ENCODE measurements at regions not wholly inside any gene's neighbourhood (a gene's known extent, or its start where the extent isn't known, plus 50 kb on each side); places are given as distances from the start of the nearest gene placed in this dataset.

GRCh38 chr17:77826132-77826873, 132.2 kb upstream of the TNRC6C start:
- Histone ChIP-seq H4K5ac (ENCODE audit: insufficient read length, low read depth, low read length) (no peak overlapping the region), H3K4ac (replicated peaks; ENCODE audit: insufficient read length, low read depth, low read length) (no peak overlapping the region), H3K9me3 (ENCODE audit: insufficient read depth in 2 of 2, low read depth in 1 of 2, low read length in 1 of 2) (no peaks in the 10 kb centered on the region), H3K9ac (replicated peaks in 1 of 4; ENCODE audit: extremely low read depth in 1 of 4, low read depth in 3 of 4, low read length in 3 of 4) (no peak overlapping the region), H2BK20ac (ENCODE audit: low read length) (peak overlapping the region; percentile 96; the same call in 1 of the 2 replicates), H3K4me1 (replicated peaks in 1 of 4; ENCODE audit: control insufficient read depth in 3 of 4, insufficient read depth in 4 of 4, low read length in 3 of 4) (peaks cover 0 to 35% (median 17%) of the 10 kb centered on the region in 4 experiments; a peak in 6 of 7 replicates), H4K91ac (replicated peaks; ENCODE audit: insufficient read length, low read length) (peak overlapping the region; percentile 18), H4K8ac (ENCODE audit: extremely low read depth, insufficient read depth, low read length) (no peak overlapping the region; the same call in 1 of the 2 replicates), H2AFZ (ENCODE audit: low read length) (no peak overlapping the region), H3K23ac (ENCODE audit: insufficient read length) (no peak overlapping the region), H3K36me3 (ENCODE audit: control insufficient read depth in 2 of 4, insufficient read depth in 4 of 4, low read length in 3 of 4) (no peaks in the 10 kb centered on the region), H2AK5ac (ENCODE audit: low read depth, low read length) (0 out of 2 replicates have a peak overlapping the region, but pooled peaks have one; percentile 54), H3K56ac (replicated peaks; ENCODE audit: insufficient read length, low read depth, low read length) (no peak overlapping the region), H2BK5ac (ENCODE audit: low read depth, low read length) (0 out of 2 replicates have a peak overlapping the region, but pooled peaks have one; percentile 32), H3K27ac (ENCODE audit: low read depth, low read length) (no peak overlapping the region), H3K4me2 (ENCODE audit: insufficient read depth in 1 of 2, low read depth in 2 of 2, low read length in 2 of 2) (no peak overlapping the region), H3K23me2 (ENCODE audit: low read depth, low read length) (no peaks in the 10 kb centered on the region; the same call in 1 of the 2 replicates), H3K27me3 (replicated peaks in 1 of 4; ENCODE audit: control insufficient read depth in 3 of 4, extremely low read depth in 1 of 4, insufficient read depth in 3 of 4, low read length in 3 of 4) (no peaks in the 10 kb centered on the region; a peak in 3 of 7 replicates), H3K14ac (ENCODE audit: insufficient read length) (no peak overlapping the region), H3K18ac (ENCODE audit: extremely low read depth, low read length) (peak overlapping the region; percentile 64; the same call in 1 of the 2 replicates), H2BK15ac (ENCODE audit: low read length) (peak overlapping the region; percentile 81), H2BK12ac (ENCODE audit: low read depth, low read length) (peak overlapping the region; percentile 87; the same call in 1 of the 2 replicates), H3K4me3 (ENCODE audit: extremely low read depth in 1 of 4, insufficient read depth in 2 of 4, low read depth in 3 of 4, low read length in 4 of 4) (no peak overlapping the region), H3K79me2 (ENCODE audit: control insufficient read depth in 1 of 2, insufficient read depth in 2 of 2, low read length in 2 of 2) (no peaks in the 10 kb centered on the region), H3K79me1 (ENCODE audit: low read depth, low read length) (no peaks in the 10 kb centered on the region), H4K20me1 (replicated peaks in 1 of 2; ENCODE audit: control insufficient read depth in 1 of 2, insufficient read depth in 2 of 2, low read length in 2 of 2) (no peaks in the 10 kb centered on the region), H2BK120ac (replicated peaks; ENCODE audit: low read depth, low read length) (no peak overlapping the region)
- no peak for FAIRE-seq
- no peak for DNase-seq (ENCODE audit: low read depth in 1 of 2, low spot score in 2 of 2)
- POLR2A ChIA-PET (ENCODE audit: partially characterized antibody), result interaction anchor here (0.7 to 1.0 kb wide), 3 partner anchors 18 to 40 kb away, joined by 3 to 4 read pairs (median 3); no protein-coding TSS in a partner anchor
- CTCF ChIA-PET (ENCODE audit: partially characterized antibody), result interaction anchor here (0.6 to 2.0 kb wide), 9 partner anchors 9 to 958 kb away, joined by 3 to 5 read pairs (median 3); no protein-coding TSS in a partner anchor
- WGBS, 2 experiments (ENCODE audit: extremely low coverage in 1 of 2, insufficient coverage in 1 of 2, insufficient read length in 1 of 2, insufficient replicate concordance in 2 of 2, low coverage in 1 of 2, low lambda C conversion rate in 2 of 2, missing lambda C conversion rate in 1 of 2), result 84% methylated on average over 5 of the region's 8 CpGs; no CpG with 5 or more reads in 1 of the 2 experiments
- TF ChIP-seq SRF (IDR thresholded peaks at IDR 0.05; ENCODE audit: low read depth, low read length), result no peak
- no peak for TF ChIP-seq TBP (IDR thresholded peaks at IDR 0.05; ENCODE audit: low read depth, low read length)
- no peak for TF ChIP-seq EP300 (IDR thresholded peaks at IDR 0.05; ENCODE audit: borderline replicate concordance in 1 of 2, low read depth in 2 of 2, low read length in 2 of 2)
- no peak for TF ChIP-seq TCF12 (IDR thresholded peaks at IDR 0.05; ENCODE audit: low read depth, low read length)
- TF ChIP-seq POLR2A (IDR thresholded peaks at IDR 0.05; ENCODE audit: control extremely low read depth in 1 of 2, low read depth in 2 of 2, low read length in 2 of 2), result no peak
- no peak for TF ChIP-seq HDAC2 (IDR thresholded peaks at IDR 0.05; ENCODE audit: borderline replicate concordance in 1 of 2, low read depth in 2 of 2, low read length in 2 of 2)
- no peak for TF ChIP-seq TEAD4 (IDR thresholded peaks at IDR 0.05; ENCODE audit: low read depth, low read length)
- TF ChIP-seq TAF7 (optimal IDR thresholded peaks at IDR 0.05; ENCODE audit: borderline replicate concordance, low read depth, low read length), result no peak
- no peak for TF ChIP-seq E2F6 (IDR thresholded peaks at IDR 0.05)
- TF ChIP-seq JUND (IDR thresholded peaks at IDR 0.05; ENCODE audit: low read length), result no peak
- TF ChIP-seq MAFK (IDR thresholded peaks at IDR 0.05; ENCODE audit: low read depth, low read length), result no peak
- TF ChIP-seq CBX5 (IDR thresholded peaks at IDR 0.05; ENCODE audit: low read depth, low read length), result no peak
